Neuronal stem cell (in vitro differentiated cells): ENCODE measurements at regions not wholly inside any gene's neighbourhood (a gene's known extent, or its start where the extent isn't known, plus 50 kb on each side); places are given as distances from the start of the nearest gene placed in this dataset.

Experiments
- DNase-seq: peaks from one replicate; pipeline ENCODE4 v3.0.0-alpha.2; 2013; ENCODE audit warnings: low spot score
- H2AFZ ChIP-seq: one replicate; pipeline ENCODE4 v1.6.1; 2013; ENCODE audit warnings: mild to moderate bottlenecking, low read length, inconsistent platforms
- H2AK5ac ChIP-seq: 2 replicates; pipeline ENCODE4 v1.6.1; 2013; ENCODE audit warnings: low read depth, mild to moderate bottlenecking, inconsistent platforms, low read length, moderate library complexity, mixed read lengths
- H2BK120ac ChIP-seq: 2 replicates; pipeline ENCODE4 v1.6.1; 2013; ENCODE audit warnings: low read depth, mild to moderate bottlenecking, inconsistent platforms, low read length, moderate library complexity, mixed read lengths
- H2BK12ac ChIP-seq: one replicate; pipeline ENCODE4 v1.6.1; 2013; ENCODE audit warnings: low read length, inconsistent platforms
- H2BK15ac ChIP-seq: 2 replicates; pipeline ENCODE4 v1.6.1; 2013; ENCODE audit warnings: mild to moderate bottlenecking, low read length, inconsistent platforms, mixed read lengths
- H2BK5ac ChIP-seq: one replicate; pipeline ENCODE4 v1.6.1; 2013; ENCODE audit warnings: inconsistent platforms, mild to moderate bottlenecking, low read length, moderate library complexity
- H3K14ac ChIP-seq: one replicate; pipeline ENCODE4 v1.6.1; 2013; ENCODE audit warnings: low read length, inconsistent platforms
- H3K18ac ChIP-seq: 2 replicates; pipeline ENCODE4 v1.6.1; 2013; ENCODE audit warnings: low read length, inconsistent platforms
- H3K23ac ChIP-seq: 2 replicates; pipeline ENCODE4 v1.6.1; 2013; ENCODE audit warnings: low read depth, mild to moderate bottlenecking, mixed read lengths, low read length, inconsistent platforms; ENCODE audit not compliant: poor library complexity
- H3K27ac ChIP-seq: replicated peaks from 3 replicates; pipeline ENCODE4 v1.5.1; 2013; ENCODE audit warnings: low read length, inconsistent platforms
- H3K27me3 ChIP-seq, 3 experiments: 2 replicates each; pipeline ENCODE4 v1.6.1; 2013; ENCODE audit warnings: low read length in 3 of 3, mild to moderate bottlenecking in 2 of 3, inconsistent platforms in 1 of 3, low read depth in 1 of 3, mixed read lengths in 1 of 3, moderate library complexity in 1 of 3; ENCODE audit not compliant: control insufficient read depth in 3 of 3, insufficient read depth in 3 of 3
- H3K36me3 ChIP-seq, 2 donors: replicated peaks in 1 of 2; 2 replicates each; pipeline ENCODE4 v1.6.1; 2013; ENCODE audit warnings: low read length in 2 of 2; ENCODE audit not compliant: control insufficient read depth in 2 of 2, insufficient read depth in 2 of 2
- H3K4ac ChIP-seq: 2 replicates; pipeline ENCODE4 v1.6.1; 2013; ENCODE audit warnings: inconsistent platforms, mild to moderate bottlenecking, low read length, moderate library complexity
- H3K4me1 ChIP-seq, 2 donors: 1 replicate in 1 of 2; 2 replicates in 1 of 2; pipeline ENCODE4 v1.6.1; 2013; ENCODE audit warnings: low read length in 2 of 2, low read depth in 1 of 2; ENCODE audit not compliant: control insufficient read depth in 2 of 2, insufficient read depth in 1 of 2
- H3K4me2 ChIP-seq: one replicate; pipeline ENCODE4 v1.6.1; 2013; ENCODE audit warnings: mild to moderate bottlenecking, low read length, inconsistent platforms; ENCODE audit not compliant: insufficient read depth, poor library complexity, severe bottlenecking
- H3K4me3 ChIP-seq, 2 donors: 2 replicates each; pipeline ENCODE4 v1.5.1; 2013; ENCODE audit warnings: low read length in 2 of 2, mild to moderate bottlenecking in 2 of 2, inconsistent platforms in 1 of 2, moderate library complexity in 1 of 2
- H3K79me1 ChIP-seq: one replicate; pipeline ENCODE4 v1.6.1; 2013; ENCODE audit warnings: low read depth, mild to moderate bottlenecking, inconsistent platforms, low read length, moderate library complexity
- H3K9ac ChIP-seq: one replicate; pipeline ENCODE4 v1.6.1; 2013; ENCODE audit warnings: mild to moderate bottlenecking, low read depth, low read length, inconsistent platforms; ENCODE audit not compliant: poor library complexity
- H3K9me3 ChIP-seq, 2 donors: replicated peaks in 1 of 2; 2 replicates each; pipeline versions ENCODE3 to v1.6.1; 2013; ENCODE audit warnings: low read length in 2 of 2, mild to moderate bottlenecking in 2 of 2, inconsistent platforms in 1 of 2, low read depth in 1 of 2, mixed read lengths in 1 of 2, moderate library complexity in 1 of 2; ENCODE audit not compliant: control insufficient read depth in 2 of 2, insufficient read depth in 1 of 2
- H4K8ac ChIP-seq: one replicate; pipeline ENCODE4 v1.6.1; 2013; ENCODE audit warnings: low read depth, mild to moderate bottlenecking, inconsistent platforms, low read length, moderate library complexity
- H4K91ac ChIP-seq: one replicate; pipeline ENCODE4 v1.6.1; 2013; ENCODE audit warnings: low read length, low read depth, mild to moderate bottlenecking, inconsistent platforms; ENCODE audit not compliant: poor library complexity
- WGBS, 2 donors: extraction: QIAGEN DNeasy Blood & Tissue Kit; methylation state at CpG; one replicate each; pipeline ENCODE4 v1.1.7; 2013; ENCODE audit warnings: missing lambda C conversion rate in 2 of 2, mixed read lengths in 1 of 2; ENCODE audit not compliant: insufficient read length in 2 of 2, insufficient replicate concordance in 1 of 2; ENCODE audit errors: extremely low coverage in 2 of 2; 5-methylcytosine and 5-hydroxymethylcytosine counted together

DNA sequence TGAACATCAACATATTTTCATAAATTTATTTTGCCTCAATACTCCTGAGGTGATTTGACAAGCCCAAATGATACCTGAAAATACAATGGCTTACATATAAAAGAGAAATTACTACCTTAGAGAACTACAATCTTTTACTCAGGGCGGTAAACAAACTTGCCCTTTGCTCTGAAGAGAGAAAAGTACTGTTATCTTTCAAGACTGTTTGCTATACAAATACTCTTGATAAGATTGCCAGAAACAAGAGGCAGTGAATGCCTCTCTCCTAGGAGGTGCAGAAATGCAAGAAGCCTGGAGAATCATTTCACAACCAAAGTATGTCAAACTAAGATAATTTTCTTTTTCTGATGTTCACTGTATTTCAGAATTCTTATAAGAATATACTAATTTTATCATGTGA lies 160.3 kb downstream of the ALX1 start:
- Histone ChIP-seq H4K91ac (no peak overlapping the region), H3K4me3 (no peak overlapping the region)

DNA sequence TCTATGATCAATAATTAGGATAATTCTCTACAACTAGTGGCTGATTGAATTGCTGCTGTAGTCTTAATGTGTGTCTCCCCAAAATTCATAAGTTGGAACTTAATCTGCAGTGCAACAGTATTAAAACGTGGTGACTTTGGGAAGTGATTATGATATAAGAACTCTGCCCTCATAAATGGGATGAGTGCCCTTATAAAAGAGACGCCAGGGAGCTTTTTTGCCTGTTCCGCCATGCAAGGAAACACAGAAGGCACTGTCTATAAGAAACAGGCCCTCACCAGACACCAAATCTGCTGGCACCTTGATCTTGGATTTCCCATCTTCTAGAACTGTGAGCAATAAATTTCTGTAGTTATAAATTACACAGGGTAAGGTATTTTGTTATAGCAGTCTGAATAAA lies 161.0 kb downstream of the ALX1 start:
- no peak overlapping the region for H2AK5ac ChIP-seq
- no CpG with 5 or more reads among the region's 3 CpGs for WGBS, 2 donors
- H3K4me3 ChIP-seq: no peak overlapping the region

More for the DNA sequence above, 160.3 kb downstream of the ALX1 start:
- Histone ChIP-seq H3K9me3 (peaks cover 0 to 3% of the 10 kb centered on the region in 2 donors), H3K79me1 (no peaks in the 10 kb centered on the region), H3K23ac (no peak overlapping the region), H3K27ac (no peak overlapping the region), H3K18ac (no peak overlapping the region), H2BK15ac (no peak overlapping the region), H3K4me1 (no peaks in the 10 kb centered on the region), H3K14ac (no peak overlapping the region), H2AK5ac (no peak overlapping the region), H2AFZ (no peak overlapping the region), H3K9ac (no peak overlapping the region), H2BK12ac (no peak overlapping the region), H3K27me3 (no peaks in the 10 kb centered on the region), H3K36me3 (no peaks in the 10 kb centered on the region), H2BK120ac (no peak overlapping the region), H3K4me2 (no peak overlapping the region), H2BK5ac (no peak overlapping the region), H4K8ac (no peak overlapping the region), H3K4ac (no peak overlapping the region)
- no peak for DNase-seq
- no CpG with 5 or more reads among the region's 1 CpG for WGBS, 2 donors

DNA sequence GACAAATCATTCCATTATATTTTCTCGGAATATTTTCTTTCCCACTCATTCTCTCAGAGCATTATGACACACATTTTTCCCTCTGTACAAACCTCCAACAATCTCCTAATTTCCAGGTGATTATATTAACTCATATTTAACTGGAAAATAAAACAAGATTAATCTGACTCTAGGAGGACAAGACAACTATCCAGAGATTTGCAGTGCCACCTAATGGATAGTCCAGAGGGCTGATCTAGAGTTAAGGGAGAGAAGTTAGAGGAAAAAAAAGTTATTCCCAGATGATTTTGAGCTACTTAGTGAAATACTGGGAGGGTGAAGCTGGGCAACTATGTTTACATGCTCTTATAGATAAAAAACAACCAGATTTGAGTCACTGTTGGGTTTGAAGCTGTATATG lies 161.7 kb downstream of the ALX1 start:
- no peak overlapping the region for H2AK5ac ChIP-seq
- no peaks in the 10 kb centered on the region for H3K79me1 ChIP-seq
- H3K14ac ChIP-seq: no peak overlapping the region
- H2BK120ac ChIP-seq: no peak overlapping the region
- no peak overlapping the region for H2AFZ ChIP-seq
- H2BK12ac ChIP-seq: no peak overlapping the region
- H4K8ac ChIP-seq: no peak overlapping the region
- H2BK15ac ChIP-seq: no peak overlapping the region
- H3K27ac ChIP-seq: no peak overlapping the region
- H3K9ac ChIP-seq: no peak overlapping the region
- no peak overlapping the region for H3K4ac ChIP-seq
- H3K27me3 ChIP-seq: no peaks in the 10 kb centered on the region
- H3K9me3 ChIP-seq: peaks cover 0 to 3% of the 10 kb centered on the region in 2 donors
- no peak overlapping the region for H3K4me2 ChIP-seq
- DNase-seq: no peak
- H3K4me3 ChIP-seq: no peak overlapping the region
- H3K36me3 ChIP-seq: no peaks in the 10 kb centered on the region
- no CpG with 5 or more reads among the region's 1 CpG for WGBS, 2 donors
- no peak overlapping the region for H4K91ac ChIP-seq
- H3K23ac ChIP-seq: no peak overlapping the region
- H3K4me1 ChIP-seq: no peaks in the 10 kb centered on the region
- H2BK5ac ChIP-seq: no peak overlapping the region
- H3K18ac ChIP-seq: no peak overlapping the region

More for the DNA sequence above, 161.0 kb downstream of the ALX1 start:
- DNase-seq: no peak
- Histone ChIP-seq H3K9ac (no peak overlapping the region), H2BK12ac (no peak overlapping the region), H3K4me2 (no peak overlapping the region), H2BK5ac (no peak overlapping the region), H4K8ac (no peak overlapping the region), H2AFZ (no peak overlapping the region), H4K91ac (no peak overlapping the region), H2BK120ac (no peak overlapping the region), H3K4me1 (no peaks in the 10 kb centered on the region), H3K18ac (no peak overlapping the region), H3K9me3 (peaks cover 0 to 3% of the 10 kb centered on the region in 2 donors), H3K36me3 (no peaks in the 10 kb centered on the region), H3K27me3 (no peaks in the 10 kb centered on the region), H3K79me1 (no peaks in the 10 kb centered on the region), H3K4ac (no peak overlapping the region), H3K27ac (no peak overlapping the region), H3K23ac (no peak overlapping the region), H3K14ac (no peak overlapping the region), H2BK15ac (no peak overlapping the region)

DNA sequence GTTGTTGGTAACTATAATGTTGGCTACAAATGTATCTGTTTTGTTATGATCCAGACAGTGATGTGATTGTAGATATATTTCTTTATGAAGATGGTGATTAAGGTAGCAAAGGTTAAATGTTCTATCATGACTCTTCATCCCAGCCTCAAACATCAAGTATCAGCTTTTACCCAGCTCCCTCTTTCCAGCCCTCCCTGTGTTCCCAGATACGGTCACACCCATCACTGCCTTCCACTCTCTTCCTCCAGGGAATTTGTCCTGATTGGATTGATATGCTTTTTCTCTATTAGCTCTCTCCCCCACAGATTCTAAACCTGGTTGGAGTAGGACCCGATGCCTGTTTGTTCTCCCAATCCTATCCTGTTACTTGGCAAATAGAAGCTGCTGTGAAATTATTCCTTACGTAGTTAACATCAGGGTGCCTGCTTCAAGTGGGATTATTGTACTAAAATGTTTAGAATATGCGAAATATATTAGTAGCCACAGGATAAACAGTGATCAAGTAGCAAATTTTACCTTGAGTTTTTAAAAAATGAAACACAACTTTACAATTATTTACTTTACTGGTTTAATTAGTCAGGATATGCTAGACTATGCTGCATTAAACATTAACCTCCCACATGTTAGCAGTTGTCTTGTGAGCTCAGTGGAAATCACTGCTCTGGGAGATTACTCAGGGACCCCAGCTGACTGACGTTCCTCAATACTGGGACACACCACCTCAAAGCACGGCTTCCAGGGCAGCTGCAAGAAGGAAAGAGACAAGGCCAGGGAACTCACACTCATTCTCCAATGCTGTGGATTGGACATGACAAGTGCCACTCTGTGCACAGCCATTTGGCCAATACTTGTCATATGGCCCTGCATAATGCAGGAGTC lies 165.3 kb downstream of the ALX1 start:
- no peak overlapping the region for H3K23ac ChIP-seq
- no peak overlapping the region for H3K4me2 ChIP-seq
- no peak overlapping the region for H3K4me3 ChIP-seq
- DNase-seq: no peak
- H2BK120ac ChIP-seq: no peak overlapping the region
- H2BK5ac ChIP-seq: no peak overlapping the region
- no peak overlapping the region for H2BK12ac ChIP-seq
- H3K27me3 ChIP-seq: no peaks in the 10 kb centered on the region
- no peak overlapping the region for H3K4ac ChIP-seq
- H3K4me1 ChIP-seq: no peaks in the 10 kb centered on the region
- no peak overlapping the region for H3K27ac ChIP-seq
- no peak overlapping the region for H2BK15ac ChIP-seq
- no peak overlapping the region for H2AFZ ChIP-seq
- no peak overlapping the region for H4K8ac ChIP-seq
- H3K79me1 ChIP-seq: no peaks in the 10 kb centered on the region
- H3K36me3 ChIP-seq: no peaks in the 10 kb centered on the region
- H3K9me3 ChIP-seq: no peaks in the 10 kb centered on the region
- H4K91ac ChIP-seq: no peak overlapping the region
- no peak overlapping the region for H3K9ac ChIP-seq
- no peak overlapping the region for H3K18ac ChIP-seq
- no peak overlapping the region for H2AK5ac ChIP-seq
- no peak overlapping the region for H3K14ac ChIP-seq
- no CpG with 5 or more reads among the region's 6 CpGs for WGBS, 2 donors
